ENCODE measurements at regions not wholly inside any gene's neighbourhood (a gene's known extent, or its start where the extent isn't known, plus 50 kb on each side); places are given as distances from the start of the nearest gene placed in this dataset.

- Histone ChIP-seq H3K27ac (no peak overlapping the region), H3K4me1 (ENCODE audit: low read depth, poor library complexity, severe bottlenecking) (no peaks in the 10 kb centered on the region), H3K79me2 (ENCODE audit: insufficient read depth, low read depth) (no peaks in the 10 kb centered on the region), H4K20me1 (ENCODE audit: insufficient read depth) (no peaks in the 10 kb centered on the region), H3K27me3 (ENCODE audit: insufficient read depth, low read depth) (no peaks in the 10 kb centered on the region), H2AFZ (ENCODE audit: low read depth) (no peak overlapping the region), H3K9ac (no peak overlapping the region), H3K4me2 (no peak overlapping the region), H3K36me3 (ENCODE audit: insufficient read depth) (no peaks in the 10 kb centered on the region), H3K4me3 (IDR thresholded peaks at IDR 0.05; ENCODE audit: insufficient read depth, low read depth, low read length) (no peak overlapping the region)
- TF ChIP-seq CTCF (conservative IDR thresholded peaks at IDR 0.05; ENCODE audit: low read depth, low read length) = no peak
Observed at GRCh38 chr5:3828761-3829160, 233.1 kb downstream of the IRX1 start.

GRCh38 chr5:3833566-3833965 is 237.9 kb downstream of the IRX1 start:
- Histone ChIP-seq H3K4me2 (no peak overlapping the region), H4K20me1 (ENCODE audit: insufficient read depth) (no peaks in the 10 kb centered on the region), H3K4me3 (IDR thresholded peaks at IDR 0.05; ENCODE audit: insufficient read depth, low read depth, low read length) (no peak overlapping the region), H3K27ac (no peak overlapping the region), H3K9ac (no peak overlapping the region), H3K36me3 (ENCODE audit: insufficient read depth) (no peaks in the 10 kb centered on the region), H2AFZ (ENCODE audit: low read depth) (no peak overlapping the region), H3K4me1 (ENCODE audit: low read depth, poor library complexity, severe bottlenecking) (no peaks in the 10 kb centered on the region), H3K27me3 (ENCODE audit: insufficient read depth, low read depth) (no peaks in the 10 kb centered on the region), H3K79me2 (ENCODE audit: insufficient read depth, low read depth) (no peaks in the 10 kb centered on the region)
- no peak for TF ChIP-seq CTCF (conservative IDR thresholded peaks at IDR 0.05; ENCODE audit: low read depth, low read length)

- no peak for TF ChIP-seq CTCF (conservative IDR thresholded peaks at IDR 0.05; ENCODE audit: low read depth, low read length)
- Histone ChIP-seq H3K27me3 (ENCODE audit: insufficient read depth, low read depth) (no peaks in the 10 kb centered on the region), H3K4me2 (no peak overlapping the region), H3K9ac (no peak overlapping the region), H3K4me3 (IDR thresholded peaks at IDR 0.05; ENCODE audit: insufficient read depth, low read depth, low read length) (no peak overlapping the region), H3K36me3 (ENCODE audit: insufficient read depth) (no peaks in the 10 kb centered on the region), H2AFZ (ENCODE audit: low read depth) (no peak overlapping the region), H3K4me1 (ENCODE audit: low read depth, poor library complexity, severe bottlenecking) (no peaks in the 10 kb centered on the region), H4K20me1 (ENCODE audit: insufficient read depth) (no peaks in the 10 kb centered on the region), H3K27ac (no peak overlapping the region), H3K79me2 (ENCODE audit: insufficient read depth, low read depth) (no peaks in the 10 kb centered on the region)
Observed at GRCh38 chr5:3835811-3836210, 240.2 kb downstream of the IRX1 start.

- Histone ChIP-seq H2AFZ (ENCODE audit: low read depth) (no peak overlapping the region), H3K4me3 (IDR thresholded peaks at IDR 0.05; ENCODE audit: insufficient read depth, low read depth, low read length) (no peak overlapping the region), H3K36me3 (ENCODE audit: insufficient read depth) (no peaks in the 10 kb centered on the region), H3K79me2 (ENCODE audit: insufficient read depth, low read depth) (no peaks in the 10 kb centered on the region), H3K4me2 (no peak overlapping the region), H3K4me1 (ENCODE audit: low read depth, poor library complexity, severe bottlenecking) (no peaks in the 10 kb centered on the region), H4K20me1 (ENCODE audit: insufficient read depth) (no peaks in the 10 kb centered on the region), H3K27me3 (ENCODE audit: insufficient read depth, low read depth) (no peaks in the 10 kb centered on the region), H3K27ac (no peak overlapping the region), H3K9ac (no peak overlapping the region)
- no peak for TF ChIP-seq CTCF (conservative IDR thresholded peaks at IDR 0.05; ENCODE audit: low read depth, low read length)
Observed at GRCh38 chr5:3836528-3836927, 240.9 kb downstream of the IRX1 start.

- Histone ChIP-seq H3K36me3 (ENCODE audit: insufficient read depth) (no peaks in the 10 kb centered on the region), H2AFZ (ENCODE audit: low read depth) (no peak overlapping the region)
- no peak for TF ChIP-seq CTCF (conservative IDR thresholded peaks at IDR 0.05; ENCODE audit: low read depth, low read length)
Observed at GRCh38 chr5:3837506-3837905, 241.9 kb downstream of the IRX1 start.

More at GRCh38 chr5:3837506-3837905, 241.9 kb downstream of the IRX1 start:
- Histone ChIP-seq H3K4me1 (ENCODE audit: low read depth, poor library complexity, severe bottlenecking) (no peaks in the 10 kb centered on the region), H3K4me2 (no peak overlapping the region), H3K4me3 (IDR thresholded peaks at IDR 0.05; ENCODE audit: insufficient read depth, low read depth, low read length) (no peak overlapping the region), H3K27ac (no peak overlapping the region), H3K79me2 (ENCODE audit: insufficient read depth, low read depth) (no peaks in the 10 kb centered on the region), H3K9ac (no peak overlapping the region), H3K27me3 (ENCODE audit: insufficient read depth, low read depth) (no peaks in the 10 kb centered on the region), H4K20me1 (ENCODE audit: insufficient read depth) (no peaks in the 10 kb centered on the region)
